ENCODE measurements at regions not wholly inside any gene's neighbourhood (a gene's known extent, or its start where the extent isn't known, plus 50 kb on each side); places are given as distances from the start of the nearest gene placed in this dataset.
"Not testable (repeated sequence)": the region's sequence is repeated elsewhere in the genome, so short reads cannot be mapped to it uniquely, and the experiment has no call there.

DNA sequence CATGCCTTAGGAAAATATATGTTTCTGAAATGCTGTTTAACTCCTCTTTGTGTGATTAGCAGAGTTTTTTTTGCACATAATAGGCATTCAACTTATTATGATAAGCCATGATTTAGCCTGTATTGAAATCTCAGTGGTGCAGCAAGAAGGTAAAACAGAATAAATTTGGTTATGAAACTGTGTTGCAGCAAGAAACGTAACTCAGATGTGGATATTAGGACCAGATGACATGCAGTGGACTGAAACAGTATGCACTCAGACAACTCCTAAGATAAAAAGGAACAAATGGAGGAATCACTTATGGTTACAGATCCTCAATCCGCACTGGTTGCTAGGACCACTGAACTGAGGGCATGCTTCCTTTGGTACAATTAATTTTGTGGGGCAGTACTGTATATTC lies 254.2 kb upstream of the HSF2 start:
- H3K27ac Mint-ChIP-seq = no peak overlapping the region
- no peaks in the 10 kb centered on the region for H3K27me3 Mint-ChIP-seq
- no peaks in the 10 kb centered on the region for H3K36me3 Mint-ChIP-seq (ENCODE audit: low read depth)
- H3K4me3 Mint-ChIP-seq = no peak overlapping the region
- no peaks in the 10 kb centered on the region for H3K4me1 Mint-ChIP-seq (ENCODE audit: low read depth)
- no peaks in the 10 kb centered on the region for H3K9me3 Mint-ChIP-seq

DNA sequence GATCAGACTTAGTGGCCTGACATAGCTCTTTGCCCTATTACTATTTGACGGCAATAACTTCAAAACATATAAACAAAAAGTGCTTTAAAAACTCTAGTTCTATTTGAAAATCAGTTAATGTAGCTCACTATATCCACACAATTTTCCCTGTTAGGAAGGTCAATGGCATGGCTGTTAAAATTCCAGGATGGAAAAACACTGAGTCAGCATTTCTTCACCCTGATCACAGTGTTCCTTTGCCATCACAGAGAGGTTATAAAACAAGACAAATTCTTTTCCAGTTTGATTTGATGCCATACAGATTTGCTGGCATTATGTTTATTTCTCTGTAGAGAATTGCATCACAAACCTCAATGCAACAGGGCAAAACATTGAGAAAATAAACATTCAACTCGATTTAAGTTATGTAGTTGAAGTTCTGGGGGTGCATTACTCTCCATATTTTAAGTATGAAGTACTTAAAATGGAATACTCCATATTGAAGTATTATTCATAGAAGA lies 253.7 kb upstream of the HSF2 start:
- no peaks in the 10 kb centered on the region for H3K9me3 Mint-ChIP-seq
- H3K27me3 Mint-ChIP-seq = no peaks in the 10 kb centered on the region
- H3K4me3 Mint-ChIP-seq = no peak overlapping the region
- H3K36me3 Mint-ChIP-seq (ENCODE audit: low read depth) = no peaks in the 10 kb centered on the region
- no peaks in the 10 kb centered on the region for H3K4me1 Mint-ChIP-seq (ENCODE audit: low read depth)
- no peak overlapping the region for H3K27ac Mint-ChIP-seq

DNA sequence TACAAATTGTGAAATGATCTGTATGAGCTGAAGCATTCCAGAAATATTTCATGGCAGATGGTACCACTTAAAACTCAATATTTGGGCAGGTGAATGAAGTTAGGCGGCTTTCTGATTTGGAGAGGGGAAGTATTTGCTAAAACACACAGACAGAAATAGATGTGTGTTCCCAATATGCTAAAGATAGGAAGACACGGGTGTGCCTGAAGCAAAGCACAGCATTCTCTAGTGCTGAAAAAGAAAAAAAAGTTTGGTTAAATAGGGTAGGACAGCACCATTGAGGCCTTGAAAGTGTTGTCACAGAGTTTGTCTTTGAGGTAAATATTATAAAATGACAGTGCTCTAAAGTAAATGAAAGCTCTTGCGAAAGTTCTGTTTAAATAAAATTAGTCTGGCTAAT lies 252.2 kb upstream of the HSF2 start:
- Mint-ChIP-seq H3K9me3 (no peaks in the 10 kb centered on the region), H3K4me1 (ENCODE audit: low read depth) (no peaks in the 10 kb centered on the region), H3K4me3 (no peak overlapping the region), H3K27me3 (no peaks in the 10 kb centered on the region), H3K27ac (no peak overlapping the region), H3K36me3 (ENCODE audit: low read depth) (no peaks in the 10 kb centered on the region)

GRCh38 chr6:122151066-122151465 lies 248.4 kb upstream of the HSF2 start:
- H3K27ac Mint-ChIP-seq = no peak overlapping the region
- H3K27me3 Mint-ChIP-seq = no peaks in the 10 kb centered on the region
- no peak overlapping the region for H3K4me3 Mint-ChIP-seq
- H3K9me3 Mint-ChIP-seq = no peaks in the 10 kb centered on the region
- H3K4me1 Mint-ChIP-seq (ENCODE audit: low read depth) = no peaks in the 10 kb centered on the region
- no peaks in the 10 kb centered on the region for H3K36me3 Mint-ChIP-seq (ENCODE audit: low read depth)

GRCh38 chr6:122151763-122152162 lies 247.7 kb upstream of the HSF2 start:
- Mint-ChIP-seq H3K4me1 (ENCODE audit: low read depth) (no peaks in the 10 kb centered on the region), H3K36me3 (ENCODE audit: low read depth) (no peaks in the 10 kb centered on the region), H3K4me3 (no peak overlapping the region), H3K27ac (no peak overlapping the region), H3K9me3 (no peaks in the 10 kb centered on the region), H3K27me3 (no peaks in the 10 kb centered on the region)

- Mint-ChIP-seq H3K27me3 (no peaks in the 10 kb centered on the region), H3K4me1 (ENCODE audit: low read depth) (no peaks in the 10 kb centered on the region), H3K4me3 (no peak overlapping the region), H3K27ac (no peak overlapping the region), H3K9me3 (no peaks in the 10 kb centered on the region), H3K36me3 (ENCODE audit: low read depth) (no peaks in the 10 kb centered on the region)
Measured at GRCh38 chr6:122153557-122153956, 245.9 kb upstream of the HSF2 start.

DNA sequence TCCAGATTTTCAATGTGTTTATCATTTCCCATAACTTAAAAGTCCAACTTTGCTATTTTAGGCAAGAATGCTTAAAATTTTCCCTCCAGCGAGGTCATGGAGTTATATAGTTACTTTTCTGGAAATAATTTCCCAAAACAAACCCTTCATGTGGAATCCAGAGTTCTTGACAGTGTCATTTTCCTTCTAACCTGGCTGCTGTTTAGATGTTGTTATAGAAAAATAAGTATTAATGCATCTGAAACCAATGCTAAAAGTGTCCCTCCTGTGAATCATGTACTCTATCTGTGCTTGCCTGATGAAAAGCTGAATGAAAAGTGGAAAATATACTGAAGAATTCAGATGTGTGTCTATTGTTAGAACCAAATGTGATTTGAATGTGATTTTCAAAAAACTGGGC lies 245.3 kb upstream of the HSF2 start:
- H3K27ac Mint-ChIP-seq = no peak overlapping the region
- H3K4me1 Mint-ChIP-seq (ENCODE audit: low read depth) = no peaks in the 10 kb centered on the region
- H3K36me3 Mint-ChIP-seq (ENCODE audit: low read depth) = no peaks in the 10 kb centered on the region
- no peaks in the 10 kb centered on the region for H3K27me3 Mint-ChIP-seq
- no peaks in the 10 kb centered on the region for H3K9me3 Mint-ChIP-seq
- H3K4me3 Mint-ChIP-seq = no peak overlapping the region

GRCh38 chr6:122154912-122155575 lies 244.4 kb upstream of the HSF2 start:
- H3K4me3 Mint-ChIP-seq = no peak overlapping the region
- no peak overlapping the region for H3K27ac Mint-ChIP-seq
- no peaks in the 10 kb centered on the region for H3K9me3 Mint-ChIP-seq
- H3K27me3 Mint-ChIP-seq = no peaks in the 10 kb centered on the region
- no peaks in the 10 kb centered on the region for H3K4me1 Mint-ChIP-seq (ENCODE audit: low read depth)
- no peaks in the 10 kb centered on the region for H3K36me3 Mint-ChIP-seq (ENCODE audit: low read depth)

DNA sequence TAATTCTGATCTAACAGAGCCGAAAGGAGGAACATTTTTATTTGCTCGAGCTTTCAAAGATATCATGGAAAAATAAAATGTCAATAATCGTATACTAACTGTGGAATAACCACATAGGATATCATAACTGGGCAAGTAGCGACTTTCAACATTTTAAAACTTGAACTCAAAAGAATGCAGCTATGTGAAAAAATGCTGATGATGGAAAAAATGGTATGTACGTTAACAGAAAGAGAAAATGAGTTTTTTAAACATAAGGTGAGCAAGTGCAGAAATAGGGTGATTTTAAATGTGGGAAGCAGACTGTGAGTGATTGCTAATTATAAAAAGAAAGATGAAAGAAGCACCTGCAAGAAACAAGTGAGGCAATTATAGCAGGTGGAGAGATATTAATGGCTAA lies 238.3 kb upstream of the HSF2 start:
- no peaks in the 10 kb centered on the region for H3K9me3 Mint-ChIP-seq
- H3K4me1 Mint-ChIP-seq (ENCODE audit: low read depth) = no peaks in the 10 kb centered on the region
- no peaks in the 10 kb centered on the region for H3K36me3 Mint-ChIP-seq (ENCODE audit: low read depth)
- H3K4me3 Mint-ChIP-seq = no peak overlapping the region
- peaks cover 4% of the 10 kb centered on the region for H3K27me3 Mint-ChIP-seq
- no peak overlapping the region for H3K27ac Mint-ChIP-seq

GRCh38 chr6:122165014-122165413 lies 234.4 kb upstream of the HSF2 start:
- no peak overlapping the region for H3K27ac Mint-ChIP-seq
- peaks cover 4% of the 10 kb centered on the region for H3K27me3 Mint-ChIP-seq
- no peaks in the 10 kb centered on the region for H3K36me3 Mint-ChIP-seq (ENCODE audit: low read depth)
- no peak overlapping the region for H3K4me3 Mint-ChIP-seq
- no peaks in the 10 kb centered on the region for H3K9me3 Mint-ChIP-seq
- no peaks in the 10 kb centered on the region for H3K4me1 Mint-ChIP-seq (ENCODE audit: low read depth)

- H3K9me3 Mint-ChIP-seq = no peaks in the 10 kb centered on the region
- H3K36me3 Mint-ChIP-seq (ENCODE audit: low read depth) = no peaks in the 10 kb centered on the region
- no peak overlapping the region for H3K27ac Mint-ChIP-seq
- H3K27me3 Mint-ChIP-seq = no peaks in the 10 kb centered on the region
- H3K4me3 Mint-ChIP-seq = no peak overlapping the region
- no peaks in the 10 kb centered on the region for H3K4me1 Mint-ChIP-seq (ENCODE audit: low read depth)
Measured at GRCh38 chr6:122170274-122170673, 229.2 kb upstream of the HSF2 start.

DNA sequence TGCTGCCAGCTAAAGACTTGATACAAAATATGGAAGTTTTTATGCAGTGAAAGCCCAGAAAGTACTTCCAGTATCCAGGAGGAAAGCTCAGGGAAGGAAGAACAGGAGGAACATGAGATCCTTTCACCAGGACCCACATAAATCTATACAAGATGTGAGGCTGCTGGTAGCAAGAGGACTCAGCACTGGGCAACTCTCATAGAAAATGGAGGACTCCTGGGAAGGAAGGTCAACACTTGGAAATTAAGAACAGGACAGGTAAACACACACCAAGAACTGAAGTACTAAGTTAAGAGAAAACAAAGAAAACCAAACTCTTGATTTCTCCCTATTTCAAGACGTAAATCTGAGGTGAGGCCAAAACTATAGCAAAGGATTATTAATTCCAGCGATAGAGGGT lies 220.5 kb upstream of the HSF2 start:
- H3K27me3 Mint-ChIP-seq = no peaks in the 10 kb centered on the region
- H3K27ac Mint-ChIP-seq = no peak overlapping the region
- no peaks in the 10 kb centered on the region for H3K36me3 Mint-ChIP-seq (ENCODE audit: low read depth)
- H3K4me3 Mint-ChIP-seq = no peak overlapping the region
- H3K9me3 Mint-ChIP-seq = no peaks in the 10 kb centered on the region
- no peaks in the 10 kb centered on the region for H3K4me1 Mint-ChIP-seq (ENCODE audit: low read depth)

GRCh38 chr6:122180132-122180531 lies 219.3 kb upstream of the HSF2 start:
- Mint-ChIP-seq H3K27me3 (no peaks in the 10 kb centered on the region), H3K9me3 (no peaks in the 10 kb centered on the region), H3K4me3 (no peak overlapping the region)

DNA sequence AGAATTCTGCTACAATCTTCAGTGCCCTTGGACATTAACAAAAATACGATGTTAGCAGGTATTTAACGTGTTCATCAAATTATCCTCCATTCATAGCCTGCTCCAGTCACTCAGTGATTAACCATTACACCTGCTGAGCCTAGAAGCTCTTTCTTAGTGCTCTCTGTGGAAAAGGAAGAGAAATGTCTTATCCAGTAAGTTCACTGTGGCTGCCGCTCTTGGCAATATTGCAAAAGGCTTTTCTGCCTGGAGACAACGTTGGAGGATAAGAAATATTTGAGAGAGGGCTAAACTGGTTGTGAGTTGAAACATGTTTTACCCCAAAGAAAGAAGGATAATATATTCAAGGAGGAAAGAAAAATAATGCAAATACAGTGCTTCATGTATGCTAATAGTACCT lies 217.4 kb upstream of the HSF2 start:
- Mint-ChIP-seq H3K4me1 (ENCODE audit: low read depth) (no peaks in the 10 kb centered on the region), H3K4me3 (no peak overlapping the region), H3K36me3 (ENCODE audit: low read depth) (no peaks in the 10 kb centered on the region), H3K9me3 (no peaks in the 10 kb centered on the region), H3K27ac (no peak overlapping the region), H3K27me3 (no peaks in the 10 kb centered on the region)

More at GRCh38 chr6:122180132-122180531, 219.3 kb upstream of the HSF2 start:
- H3K36me3 Mint-ChIP-seq (ENCODE audit: low read depth) = no peaks in the 10 kb centered on the region
- no peak overlapping the region for H3K27ac Mint-ChIP-seq
- no peaks in the 10 kb centered on the region for H3K4me1 Mint-ChIP-seq (ENCODE audit: low read depth)

DNA sequence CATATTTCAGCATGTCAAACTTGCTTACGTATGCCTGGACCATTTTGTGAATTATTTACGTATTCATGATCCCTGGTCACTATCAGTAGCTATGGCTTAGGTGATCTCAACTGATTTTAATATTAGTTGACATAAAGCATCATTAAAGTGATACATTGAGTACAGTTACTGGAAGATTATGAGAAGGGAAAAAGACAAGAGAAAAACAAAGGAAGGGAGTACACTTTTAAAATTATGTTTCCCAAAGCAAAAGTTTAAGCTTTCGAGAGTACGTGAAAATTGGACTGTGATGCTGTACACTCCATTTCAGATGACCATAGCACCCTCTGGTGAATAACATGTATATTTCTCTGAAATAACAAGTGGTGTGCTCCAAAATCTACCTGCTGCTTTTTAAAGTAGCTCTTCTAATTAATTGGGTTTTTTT lies 215.0 kb upstream of the HSF2 start:
- Mint-ChIP-seq H3K4me3 (no peak overlapping the region), H3K9me3 (no peaks in the 10 kb centered on the region), H3K4me1 (ENCODE audit: low read depth) (no peaks in the 10 kb centered on the region), H3K27ac (no peak overlapping the region), H3K36me3 (ENCODE audit: low read depth) (no peaks in the 10 kb centered on the region), H3K27me3 (no peaks in the 10 kb centered on the region)

DNA sequence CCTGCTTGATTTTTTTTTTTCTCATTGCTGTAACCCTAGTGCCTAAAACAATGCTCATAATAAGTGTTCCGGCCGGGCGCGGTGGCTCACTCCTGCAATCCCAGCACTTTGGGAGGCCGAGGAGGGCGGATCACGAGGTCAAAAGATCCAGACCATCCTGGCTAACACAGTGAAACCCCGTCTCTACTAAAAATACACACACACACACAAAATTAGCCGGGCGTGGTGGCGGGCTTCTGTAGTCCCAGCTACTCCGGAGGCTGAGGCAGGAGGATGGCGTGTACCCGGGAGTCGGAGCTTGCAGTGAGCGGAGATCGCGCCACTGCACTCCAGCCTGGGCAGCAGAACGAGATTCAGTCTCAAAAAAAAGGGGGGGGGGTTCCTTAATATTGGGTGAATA lies 214.0 kb upstream of the HSF2 start:
- not testable (repeated sequence) for H3K4me3 Mint-ChIP-seq; H3K9me3 Mint-ChIP-seq; H3K4me1 Mint-ChIP-seq (ENCODE audit: low read depth); H3K27me3 Mint-ChIP-seq; H3K27ac Mint-ChIP-seq; H3K36me3 Mint-ChIP-seq (ENCODE audit: low read depth)

All from stimulated activated naive CD8-positive, alpha-beta T cell treated with anti-CD3 and anti-CD28 coated beads, Interleukin-15, Interleukin-2, amounts not matched to agents 100 ng/mL and 50 ng/mL, for 24 hours (primary cell).